ENCODE measurements at regions not wholly inside any gene's neighbourhood (a gene's known extent, or its start where the extent isn't known, plus 50 kb on each side); places are given as distances from the start of the nearest gene placed in this dataset.
"Not testable (repeated sequence)": the region's sequence is repeated elsewhere in the genome, so short reads cannot be mapped to it uniquely, and the experiment has no call there.

- peak; percentile 33 for DNase-seq (ENCODE audit: low read depth)
These were observed 733.0 kb downstream of the ZPLD1 start for GRCh38 chr3:103167850-103168249.

- DNase-seq (ENCODE audit: low read depth) = no peak
These were observed 734.5 kb downstream of the ZPLD1 start for GRCh38 chr3:103169289-103169688.

- no peak for DNase-seq (ENCODE audit: low read depth)
These were observed 735.8 kb downstream of the ZPLD1 start for GRCh38 chr3:103170651-103171050.

- no peak for DNase-seq (ENCODE audit: low read depth)
These were observed 739.1 kb downstream of the ZPLD1 start for GRCh38 chr3:103173940-103174339.

GRCh38 chr3:103181160-103181559, 746.3 kb downstream of the ZPLD1 start:
- DNase-seq (ENCODE audit: low read depth) = no peak

- peak; percentile 73 for DNase-seq (ENCODE audit: low read depth)
These were observed 750.0 kb downstream of the ZPLD1 start for GRCh38 chr3:103184772-103185171.

GRCh38 chr3:103189941-103190340, 755.1 kb downstream of the ZPLD1 start:
- DNase-seq (ENCODE audit: low read depth) = no peak

GRCh38 chr3:103195216-103195615, 760.4 kb downstream of the ZPLD1 start:
- peak; percentile 45 for DNase-seq (ENCODE audit: low read depth)

- no peak for DNase-seq (ENCODE audit: low read depth)
These were observed 768.6 kb downstream of the ZPLD1 start for GRCh38 chr3:103203441-103203840.

GRCh38 chr3:103210583-103210982, 775.8 kb downstream of the ZPLD1 start:
- DNase-seq (ENCODE audit: low read depth) = no peak

- no peak for DNase-seq (ENCODE audit: low read depth)
These were observed 783.3 kb downstream of the ZPLD1 start for GRCh38 chr3:103218146-103218545.

- peak; percentile 16 for DNase-seq (ENCODE audit: low read depth)
These were observed 784.0 kb downstream of the ZPLD1 start for GRCh38 chr3:103218793-103219192.

GRCh38 chr3:103227651-103228050, 792.8 kb downstream of the ZPLD1 start:
- no peak for DNase-seq (ENCODE audit: low read depth)

- peak; percentile 10 for DNase-seq (ENCODE audit: low read depth)
These were observed 812.6 kb downstream of the ZPLD1 start for GRCh38 chr3:103247459-103247858.

- not testable (repeated sequence) for DNase-seq (ENCODE audit: low read depth)
These were observed 820.0 kb downstream of the ZPLD1 start for GRCh38 chr3:103254827-103255226.

GRCh38 chr3:103269287-103269686, 834.5 kb downstream of the ZPLD1 start:
- DNase-seq (ENCODE audit: low read depth) = no peak

GRCh38 chr3:103271575-103271974, 836.8 kb downstream of the ZPLD1 start:
- no peak for DNase-seq (ENCODE audit: low read depth)

- peak; percentile 57 for DNase-seq (ENCODE audit: low read depth)
These were observed 861.3 kb downstream of the ZPLD1 start for GRCh38 chr3:103295974-103296570.

- not testable (repeated sequence) for DNase-seq (ENCODE audit: low read depth)
These were observed 862.7 kb downstream of the ZPLD1 start for GRCh38 chr3:103297502-103297901.

GRCh38 chr3:103306104-103306503, 871.3 kb downstream of the ZPLD1 start:
- DNase-seq (ENCODE audit: low read depth) = no peak

GRCh38 chr3:103308921-103309320, 874.1 kb downstream of the ZPLD1 start:
- DNase-seq (ENCODE audit: low read depth) = no peak

GRCh38 chr3:103319912-103320311, 885.1 kb downstream of the ZPLD1 start:
- DNase-seq (ENCODE audit: low read depth) = no peak

GRCh38 chr3:103337179-103337845, 902.5 kb downstream of the ZPLD1 start:
- no peak for DNase-seq (ENCODE audit: low read depth)
